ENCODE measurements at regions not wholly inside any gene's neighbourhood (a gene's known extent, or its start where the extent isn't known, plus 50 kb on each side); places are given as distances from the start of the nearest gene placed in this dataset.

DNA sequence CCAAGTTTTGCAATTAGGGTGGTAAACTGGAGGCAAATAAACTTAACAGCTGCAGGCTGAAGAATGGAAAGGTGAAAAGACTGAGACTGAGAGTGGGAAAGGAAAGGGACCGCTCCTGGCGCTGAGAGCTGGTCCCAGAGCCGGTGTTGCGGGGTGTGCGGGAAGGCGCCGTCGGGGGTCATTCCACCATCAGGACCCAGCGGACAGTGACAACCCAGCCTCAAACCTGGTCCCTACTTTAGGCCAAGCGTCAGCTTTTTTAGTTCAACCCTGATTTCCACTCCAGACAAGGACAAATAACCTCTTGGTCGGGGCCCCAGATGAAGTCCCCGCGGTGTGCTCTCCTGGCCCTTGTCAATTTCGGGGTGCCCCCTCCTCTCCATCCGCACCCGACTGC, 145.8 kb upstream of the ETS2 start:
- DNase-seq = no peak

DNA sequence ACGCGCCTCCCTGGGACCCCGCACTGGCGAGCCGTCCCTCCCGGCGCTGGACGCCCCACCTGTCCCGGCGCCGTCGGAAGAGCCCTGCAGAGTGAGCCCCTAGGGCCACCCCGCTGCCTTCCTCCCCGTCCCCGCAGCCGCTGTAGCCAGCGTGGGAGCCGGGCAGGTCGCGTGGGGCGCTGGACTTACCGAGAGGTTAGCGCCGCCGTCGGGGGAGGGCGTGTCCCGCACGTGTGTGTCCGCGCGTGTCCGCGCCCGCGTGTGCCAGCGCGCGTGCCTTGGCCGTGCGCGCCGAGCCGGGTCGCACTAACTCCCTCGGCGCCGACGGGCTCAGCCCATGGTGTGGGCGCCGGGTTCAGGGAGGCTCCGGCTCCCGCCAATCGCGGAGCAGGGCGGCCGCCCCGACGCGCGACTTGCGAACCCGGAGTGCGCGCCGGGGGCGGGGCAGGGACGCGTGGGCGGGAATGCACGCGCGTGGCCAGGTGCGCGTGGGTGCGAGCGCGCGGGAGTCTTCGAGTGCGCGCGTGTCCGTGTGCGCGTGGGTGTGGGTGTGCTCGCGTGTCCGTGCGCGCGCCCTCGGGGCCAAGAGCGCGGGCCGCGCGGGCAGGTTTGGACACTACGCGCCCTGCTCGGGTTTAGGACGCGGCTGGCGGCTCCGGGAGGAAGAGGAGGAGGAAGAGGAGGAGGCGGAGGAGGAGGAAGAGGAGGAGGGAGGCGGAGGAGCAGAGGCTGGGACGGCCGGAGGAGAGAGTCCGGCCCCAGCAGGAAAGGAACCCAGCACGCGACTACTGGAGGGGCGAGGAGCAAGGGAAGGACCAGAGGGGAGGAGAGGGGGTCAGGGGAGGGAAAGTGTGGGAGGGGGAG, 145.2 kb upstream of the ETS2 start:
- DNase-seq = no peak

DNA sequence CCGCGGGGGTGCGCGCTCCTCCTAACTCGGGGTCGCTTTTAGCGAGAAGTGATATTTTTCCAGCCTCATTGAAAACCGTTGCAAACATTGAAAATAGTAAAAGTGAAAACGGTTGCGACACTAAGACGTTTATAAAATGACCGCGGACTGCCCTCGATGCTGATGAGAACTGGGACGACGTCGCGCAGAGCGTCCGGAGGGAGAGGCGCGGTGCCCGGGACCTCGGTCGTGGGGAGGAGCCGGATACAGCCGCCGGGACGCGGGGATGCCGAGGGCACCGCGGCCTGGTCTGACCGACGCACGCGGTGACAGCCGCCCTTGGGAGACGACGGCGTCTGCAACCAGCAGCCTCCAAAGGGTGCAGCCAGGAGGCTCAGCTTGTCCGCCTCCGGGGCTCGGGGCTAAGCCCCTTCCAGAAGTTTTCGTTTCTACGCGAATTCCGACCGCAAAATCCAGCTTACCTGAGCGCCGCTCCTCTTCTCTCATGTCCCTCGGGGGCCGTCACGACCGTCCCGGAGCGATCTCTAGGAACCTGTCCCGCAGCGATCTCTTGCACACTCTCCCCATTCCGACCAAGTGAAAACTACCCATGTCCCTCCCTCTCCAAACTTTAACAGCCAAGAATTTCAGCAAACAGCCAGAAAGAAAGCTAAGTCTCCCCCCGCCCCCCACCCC, 144.4 kb upstream of the ETS2 start:
- no peak for DNase-seq

DNA sequence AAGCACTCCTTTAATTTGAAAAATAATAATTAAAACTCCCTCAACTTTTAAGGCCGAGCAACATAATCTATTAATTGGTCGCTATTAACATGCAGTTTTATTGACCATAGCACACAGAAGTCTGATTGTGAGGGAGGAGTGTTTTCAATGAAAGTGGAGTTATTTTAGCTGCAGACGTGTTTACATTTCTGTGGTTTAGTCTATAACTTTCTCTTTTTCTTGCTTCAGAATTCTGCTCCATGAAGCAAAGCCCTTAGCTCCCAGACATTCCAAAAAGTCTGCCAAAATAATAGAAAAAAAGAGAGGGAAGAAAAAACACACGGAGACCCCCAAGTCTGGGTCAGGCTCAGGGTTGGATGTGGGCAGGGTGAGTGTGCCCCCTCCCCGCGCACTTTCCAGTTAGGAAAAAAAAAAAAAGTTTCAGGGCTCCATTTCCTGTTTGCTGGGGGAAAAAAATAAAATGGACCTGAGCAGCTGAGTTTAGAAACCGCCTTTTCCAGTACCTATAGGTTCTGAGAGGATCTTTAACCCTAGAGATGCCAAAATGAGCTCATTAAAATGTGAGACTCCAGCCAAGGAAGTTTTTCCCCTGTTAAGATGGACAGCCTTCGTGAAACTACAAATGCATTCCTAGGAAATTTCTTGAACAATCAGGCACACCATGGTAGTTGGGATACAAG, 143.7 kb upstream of the ETS2 start:
- no peak for DNase-seq

DNA sequence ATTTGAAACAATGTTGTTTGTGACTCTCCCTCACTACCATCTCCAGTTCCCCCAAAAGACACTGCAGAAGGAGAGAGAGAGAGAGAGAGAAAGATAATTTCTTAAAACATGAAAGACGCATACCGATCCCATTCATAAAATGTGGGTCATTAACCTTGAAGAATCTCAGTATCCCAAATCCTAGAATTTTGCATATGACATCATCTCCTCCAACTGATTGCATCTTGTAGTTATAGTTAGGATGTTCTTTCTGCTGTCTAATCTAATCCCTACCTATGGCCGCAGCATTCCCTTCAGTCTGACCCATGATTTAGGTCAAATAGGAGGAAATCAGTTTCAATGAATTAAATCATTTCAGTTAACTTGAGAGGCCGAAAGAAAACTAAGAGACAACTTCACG, 142.4 kb upstream of the ETS2 start:
- DNase-seq = no peak

DNA sequence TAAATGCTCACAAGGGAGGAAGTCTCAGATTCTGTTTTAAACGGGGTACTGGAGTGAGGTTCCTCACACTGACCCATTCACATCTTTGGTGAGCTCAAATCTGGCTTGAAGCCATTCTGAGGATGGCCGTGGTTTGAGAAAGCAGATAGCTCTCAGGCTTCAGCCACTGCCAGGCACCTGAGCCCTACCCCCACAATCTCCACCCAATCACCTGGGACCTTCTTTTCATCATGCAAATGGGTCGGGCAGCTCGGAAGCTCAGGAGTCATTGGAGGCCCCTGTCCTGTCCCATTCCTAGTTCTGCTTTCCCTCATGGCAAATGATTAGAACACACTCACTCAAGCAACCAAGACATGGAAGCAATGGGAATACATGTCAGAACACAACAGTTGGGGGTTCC, 141.4 kb upstream of the ETS2 start:
- no peak for DNase-seq

DNA sequence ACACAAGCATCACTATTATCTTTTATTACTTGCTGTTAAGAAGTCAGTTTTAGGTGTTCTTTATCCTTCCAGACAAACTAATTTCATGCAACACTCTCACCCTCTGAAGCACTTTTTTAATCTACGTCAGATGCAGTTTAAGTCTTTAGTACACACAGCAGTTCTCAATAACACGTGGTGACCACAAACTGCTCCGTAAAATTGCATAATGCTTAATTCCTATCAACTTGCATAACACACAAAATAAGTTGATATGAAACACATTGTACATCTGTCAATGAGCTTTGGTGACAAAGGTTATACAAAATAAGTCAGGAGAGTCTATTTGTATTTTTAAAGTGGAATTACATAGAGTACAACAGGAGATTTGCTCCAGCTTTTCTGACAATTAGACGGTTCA, 140.9 kb upstream of the ETS2 start:
- no peak for DNase-seq

DNA sequence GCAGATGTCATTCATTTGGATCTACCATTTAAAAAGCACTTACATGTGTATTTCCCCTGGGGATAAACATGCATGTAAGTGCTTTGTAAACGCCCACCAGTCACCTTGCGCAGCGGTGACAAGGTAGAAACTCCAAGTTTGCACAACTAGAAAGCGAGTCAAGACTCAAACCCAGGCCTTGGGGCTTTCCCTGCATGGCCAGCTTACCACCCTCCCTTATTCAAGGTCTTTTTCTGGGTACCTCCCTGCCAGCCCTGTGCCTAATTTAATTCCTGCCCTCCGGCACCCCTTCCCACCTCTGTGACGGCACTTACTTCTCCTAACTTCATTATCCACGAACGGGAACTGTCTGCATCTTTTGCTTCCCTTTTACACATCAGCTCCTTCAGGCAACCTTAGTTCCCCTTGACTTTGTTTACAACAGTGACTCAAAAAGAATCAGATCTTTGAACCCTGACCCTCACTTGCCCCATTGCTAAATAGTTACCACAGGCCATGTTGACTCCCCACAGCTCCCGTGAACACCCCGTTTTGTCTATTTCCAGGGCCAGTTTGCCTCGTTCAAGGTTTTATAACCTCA, 138.3 kb upstream of the ETS2 start:
- DNase-seq = no peak

DNA sequence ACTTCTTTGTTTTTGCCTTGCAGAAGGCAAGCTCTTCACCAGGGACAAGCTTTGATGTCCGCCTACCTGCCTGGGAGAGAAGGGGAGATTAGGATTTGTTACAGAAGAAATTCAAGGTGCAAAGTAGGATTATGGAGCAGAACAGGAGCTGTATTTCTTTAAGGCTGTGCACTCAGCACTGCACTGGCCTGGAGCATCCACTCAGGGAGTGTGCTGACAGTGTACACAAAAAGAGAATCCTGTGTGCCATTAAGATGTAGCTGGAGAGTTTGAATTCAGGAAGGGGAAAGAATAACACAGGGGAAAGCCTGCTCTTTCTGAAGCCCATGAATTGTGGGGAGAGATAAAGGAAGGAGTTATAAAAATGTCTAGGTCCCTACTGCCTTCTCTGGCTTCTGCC, 137.7 kb upstream of the ETS2 start:
- DNase-seq = no peak

DNA sequence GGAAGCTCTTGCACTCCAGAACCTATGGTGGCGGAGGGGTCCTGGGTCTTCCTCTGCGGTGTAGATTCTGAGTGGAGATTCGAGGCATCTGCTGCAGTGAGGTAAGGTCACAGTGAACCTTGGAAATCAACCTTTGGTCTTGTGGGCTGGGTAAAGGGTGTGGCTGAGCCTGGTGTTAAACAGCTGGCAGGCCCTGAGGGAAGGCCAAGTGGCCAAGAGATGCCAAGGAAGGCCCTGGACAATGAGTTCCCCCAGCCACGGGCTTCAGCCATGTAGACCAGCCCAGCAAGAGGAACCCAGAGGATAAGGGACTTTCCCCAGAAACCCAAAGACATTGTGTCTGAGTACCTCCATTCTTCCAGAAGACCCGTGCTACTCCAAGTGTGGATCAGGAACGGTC, 137.2 kb upstream of the ETS2 start:
- DNase-seq = no peak

DNA sequence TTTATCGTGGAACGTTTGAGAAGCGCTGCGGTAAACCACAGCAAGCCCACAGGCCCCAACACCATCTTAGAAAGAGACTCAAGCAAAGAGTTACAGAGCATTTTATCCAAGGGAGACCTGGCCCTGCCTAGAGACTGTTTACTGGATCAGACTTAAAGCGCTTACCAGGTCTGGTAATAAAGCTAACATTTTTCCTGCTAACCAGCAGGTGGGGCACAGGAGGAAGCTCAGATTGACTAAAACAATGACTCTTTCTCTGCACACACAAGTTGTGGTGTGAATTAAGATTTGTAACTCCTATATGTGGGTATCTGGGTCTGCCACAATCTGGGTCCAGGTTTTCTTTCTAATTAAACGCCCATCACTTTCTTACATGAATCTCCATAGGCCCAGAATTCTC, 136.5 kb upstream of the ETS2 start:
- no peak for DNase-seq

DNA sequence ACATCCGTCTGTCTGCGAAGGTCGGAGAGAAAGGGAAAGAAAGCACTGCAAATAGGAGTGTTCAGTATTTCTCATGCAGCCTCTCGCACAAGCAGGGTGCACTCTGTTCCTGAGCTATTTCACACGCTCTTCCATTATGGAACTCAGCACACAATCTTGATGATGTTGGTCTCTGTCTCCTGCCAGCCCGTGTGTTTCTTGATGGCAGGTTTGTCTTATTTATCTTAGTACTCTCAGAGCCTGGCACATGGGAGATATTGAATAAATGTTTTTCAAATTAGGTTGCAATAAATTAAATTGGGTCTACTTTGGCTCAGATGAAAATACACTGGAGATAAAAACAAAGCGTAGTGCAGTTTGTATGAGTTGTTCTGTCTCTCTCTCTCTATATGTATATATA, 134.9 kb upstream of the ETS2 start:
- no peak for DNase-seq

DNA sequence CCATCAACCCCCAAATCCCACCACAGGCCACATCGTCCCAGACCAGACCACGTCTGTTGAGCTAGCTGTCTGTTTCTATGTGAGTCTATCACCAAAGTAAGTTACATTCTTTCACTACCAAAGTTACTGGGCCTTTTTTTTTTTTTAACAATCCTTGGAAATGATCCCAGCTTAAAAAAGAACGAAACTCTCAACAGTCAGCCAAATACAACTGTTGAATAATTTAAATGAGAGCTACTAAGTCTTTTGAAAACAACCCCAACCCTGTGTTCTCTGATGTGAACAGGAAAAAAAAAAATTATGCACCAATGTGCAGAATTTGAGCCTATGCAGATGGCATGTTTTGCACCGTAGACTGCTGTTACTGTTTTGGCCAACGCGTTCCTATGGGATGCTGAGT, 134.0 kb upstream of the ETS2 start:
- no peak for DNase-seq

DNA sequence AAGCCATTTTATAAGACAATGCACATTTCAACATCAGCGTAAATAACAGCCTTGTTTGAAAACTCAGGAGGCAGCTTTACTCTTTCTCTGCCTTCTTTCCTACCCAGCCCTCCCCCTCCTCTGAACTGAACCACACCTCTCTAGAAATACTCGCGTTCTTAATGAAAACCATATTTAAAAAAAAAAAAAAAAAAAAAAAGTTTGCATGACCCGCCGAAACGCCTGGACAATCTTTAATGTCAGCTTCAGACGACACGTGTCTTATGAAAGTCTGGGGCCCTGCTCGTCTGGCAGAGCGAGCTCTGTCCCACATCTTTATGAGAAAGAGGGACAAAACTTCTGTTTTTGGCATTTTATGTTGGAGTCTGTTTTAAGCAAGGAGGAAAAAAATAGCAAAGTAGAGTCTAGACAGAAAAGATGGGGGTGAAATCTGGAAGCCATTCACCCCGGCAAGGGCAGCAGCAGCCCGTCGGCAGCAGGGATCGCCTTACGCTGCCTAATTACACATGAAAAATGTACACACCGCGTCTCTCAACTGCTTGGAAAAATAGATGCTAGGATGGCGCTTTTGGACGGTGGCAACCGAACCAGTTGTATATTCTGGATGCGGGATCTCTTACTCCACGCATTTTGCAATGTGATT, 130.4 kb upstream of the ETS2 start:
- DNase-seq = no peak

DNA sequence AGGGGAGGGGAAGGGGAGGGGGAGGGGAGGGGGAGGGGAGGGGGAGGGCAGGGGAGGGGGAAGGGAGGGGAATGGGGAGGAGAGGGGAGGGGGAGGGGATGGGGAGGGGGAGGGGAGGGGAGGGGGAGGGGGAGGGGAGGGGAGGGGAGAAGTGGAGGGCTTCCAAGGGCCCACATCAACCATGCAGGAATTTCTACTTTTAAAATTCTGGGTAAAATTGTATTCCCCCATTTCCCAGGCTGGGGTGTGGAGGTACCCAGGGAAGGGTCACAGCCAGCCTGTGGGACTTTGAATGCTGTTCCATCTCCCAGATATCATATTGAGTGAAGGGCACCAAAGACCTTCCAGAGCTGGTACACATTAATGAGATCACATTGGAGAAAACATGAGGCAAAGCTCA, 126.9 kb upstream of the ETS2 start:
- no peak for DNase-seq

DNA sequence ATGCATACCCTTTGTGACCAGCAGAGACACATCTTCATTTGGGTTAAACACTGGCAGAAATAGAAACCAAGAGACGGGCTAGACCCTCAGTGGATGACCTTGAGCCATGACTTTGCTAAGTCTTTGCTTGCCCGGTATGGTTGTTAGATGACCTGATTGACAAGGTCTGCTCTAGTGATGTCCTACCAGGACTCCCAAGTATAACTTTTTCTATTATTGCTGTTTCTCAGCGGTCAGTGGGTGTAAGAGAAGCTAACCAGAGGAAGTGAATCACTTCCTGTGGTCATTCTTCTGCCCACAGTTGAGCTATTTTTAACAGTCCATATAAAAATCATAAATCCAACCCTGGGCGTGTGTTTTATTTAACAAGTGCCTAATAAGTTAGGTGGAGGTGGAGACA, 126.2 kb upstream of the ETS2 start:
- DNase-seq = peak; percentile 59

DNA sequence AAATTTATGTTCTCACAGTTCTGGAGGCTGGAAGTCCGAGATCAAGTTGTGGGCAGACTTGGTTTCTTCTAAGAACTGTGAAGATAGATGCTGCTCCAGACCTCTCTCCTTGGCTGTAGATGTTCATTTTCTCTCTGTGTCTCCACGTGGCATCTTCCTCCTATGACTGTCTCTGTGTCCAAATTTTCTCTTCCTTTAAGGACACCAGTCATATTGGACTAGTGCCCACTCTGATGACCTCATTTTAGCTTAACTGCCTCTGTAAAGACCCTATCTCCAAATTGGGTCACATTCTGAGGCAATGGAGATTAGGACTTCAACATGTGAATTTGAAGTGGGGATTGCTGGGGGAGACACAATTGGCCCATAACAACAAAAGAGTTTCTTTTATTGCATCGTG, 125.3 kb upstream of the ETS2 start:
- DNase-seq = no peak

DNA sequence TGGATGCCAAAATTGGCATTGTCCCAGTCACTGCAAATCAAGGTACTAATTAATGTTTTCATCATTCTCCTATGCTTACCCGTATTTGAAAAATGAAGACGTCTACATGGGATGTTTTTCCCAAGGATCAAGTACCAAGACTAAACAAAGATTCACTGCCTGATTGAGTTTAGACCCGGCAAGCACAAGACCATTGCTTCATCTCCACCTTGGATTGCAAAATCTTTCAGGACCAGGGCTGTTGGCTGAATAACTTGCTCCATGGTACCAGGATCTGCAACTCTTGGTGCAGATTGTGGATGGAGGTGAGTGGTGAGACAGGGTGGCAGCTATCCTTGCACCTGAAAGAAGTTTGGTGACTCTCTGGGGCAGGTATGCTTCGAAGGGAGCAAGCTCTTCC, 122.5 kb upstream of the ETS2 start:
- peak; percentile 8 for DNase-seq

DNA sequence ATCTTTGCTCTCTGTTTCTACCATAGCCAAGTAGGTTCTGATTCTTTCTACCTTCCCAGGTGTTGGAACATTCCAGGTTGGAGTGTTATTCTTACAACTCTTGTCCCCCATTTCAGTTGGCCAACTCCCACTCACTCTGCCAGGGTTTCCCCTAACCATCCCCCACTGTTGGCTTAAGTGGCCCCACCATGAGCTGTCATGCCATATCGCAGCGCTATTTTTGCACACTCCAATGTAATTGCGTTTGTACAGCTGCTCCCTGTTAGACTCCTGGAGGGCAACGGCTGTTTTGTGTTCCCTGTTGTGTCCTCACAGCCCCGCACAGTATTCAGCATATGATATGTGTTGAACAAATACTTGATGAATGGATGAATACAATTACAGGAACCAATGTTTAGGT, 117.7 kb upstream of the ETS2 start:
- no peak for DNase-seq

DNA sequence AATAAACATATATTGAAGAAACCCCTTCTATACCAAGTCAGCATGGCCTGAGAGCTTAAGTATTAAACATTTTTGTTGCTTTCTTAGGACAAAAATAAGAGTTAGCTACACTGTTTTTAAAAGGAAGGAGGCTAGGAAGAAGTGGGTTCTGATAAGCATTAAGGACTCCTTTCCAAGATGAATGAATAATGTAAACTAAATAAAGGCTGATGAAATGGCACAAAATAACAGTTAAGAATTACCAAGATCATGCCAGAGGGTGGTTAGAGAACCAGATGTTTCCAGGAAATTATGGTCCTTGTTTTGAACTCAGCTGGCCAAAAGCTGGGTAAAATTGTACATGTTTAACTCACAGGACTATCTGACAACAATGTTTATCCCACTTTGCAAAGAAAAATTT, 114.1 kb upstream of the ETS2 start:
- DNase-seq = no peak

DNA sequence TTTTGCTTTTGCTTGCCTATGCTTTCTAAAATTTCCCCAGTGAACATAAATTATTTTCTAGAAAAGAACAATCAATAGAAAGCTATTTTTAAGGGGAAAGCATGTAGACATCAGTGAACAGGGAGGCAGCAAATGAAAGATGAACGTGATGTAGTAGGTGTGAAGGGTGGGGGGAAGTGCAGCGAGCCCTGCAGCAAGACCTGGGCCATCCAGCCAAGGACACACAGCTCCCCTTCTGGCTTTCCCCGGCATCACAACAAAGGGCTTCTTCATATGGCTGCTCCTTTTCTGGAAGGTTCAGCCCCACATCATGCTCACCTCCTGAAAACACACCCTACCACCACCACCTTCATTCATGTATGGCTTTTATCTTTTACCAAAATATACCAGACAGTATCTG, 109.2 kb upstream of the ETS2 start:
- no peak for DNase-seq

DNA sequence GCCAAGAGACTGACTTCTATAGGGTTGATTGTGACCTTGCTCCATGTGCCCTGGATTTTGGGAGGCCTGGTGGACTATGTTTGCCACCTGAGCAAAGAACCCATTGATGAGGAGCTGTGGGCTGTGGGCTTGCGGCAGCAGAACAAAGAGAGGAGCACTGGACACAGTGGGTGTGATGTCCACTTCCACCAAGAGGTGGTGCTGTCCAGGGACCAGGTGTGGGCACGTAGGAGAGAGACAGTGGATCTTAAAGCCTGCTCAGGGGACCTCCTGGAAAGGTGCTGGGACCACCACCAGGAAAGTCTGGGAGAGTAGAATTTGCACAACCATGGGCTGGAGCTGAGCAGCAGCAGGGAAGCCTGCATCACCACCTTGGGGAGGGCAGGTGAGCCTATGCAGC, 106.7 kb upstream of the ETS2 start:
- no peak for DNase-seq

DNA sequence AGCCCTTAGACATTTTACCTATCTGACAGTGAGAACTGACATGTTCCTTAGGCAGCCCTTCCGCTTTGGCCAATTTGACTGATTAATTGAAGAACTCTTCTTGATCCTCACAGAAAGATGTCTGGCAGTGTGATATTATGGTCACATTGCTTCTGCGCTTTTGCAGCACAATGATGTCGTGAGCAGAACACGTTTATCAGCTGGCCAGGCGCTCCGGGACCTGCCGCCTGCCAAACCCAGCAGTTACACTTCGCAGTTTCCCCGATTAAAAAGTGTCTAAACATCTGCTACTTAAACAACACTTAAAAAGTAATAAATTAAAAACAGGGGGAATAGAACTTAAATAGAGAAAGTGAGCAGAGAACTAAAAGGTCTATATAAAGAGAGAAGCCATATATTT, 103.5 kb upstream of the ETS2 start:
- DNase-seq = no peak
